ENCODE measurements at regions not wholly inside any gene's neighbourhood (a gene's known extent, or its start where the extent isn't known, plus 50 kb on each side); places are given as distances from the start of the nearest gene placed in this dataset.

GRCh38 chr5:102617191-102618187 lies 118.7 kb upstream of the SLCO6A1 start:
- TF ChIP-seq ZBTB1 (tag by site-specific recombination; IDR thresholded peaks at IDR 0.05) (no peak), ZNF555 (tag by site-specific recombination; conservative IDR thresholded peaks at IDR 0.05) (no peak), ZBTB20 (tag by site-specific recombination; IDR thresholded peaks at IDR 0.05) (no peak), ZNF510 (tag by site-specific recombination; IDR thresholded peaks at IDR 0.05; ENCODE audit: insufficient replicate concordance) (no peak), ZNF24 (tag by site-specific recombination; IDR thresholded peaks at IDR 0.05) (no peak), ZNF146 (tag by site-specific recombination; IDR thresholded peaks at IDR 0.05) (no peak), KLF7 (tag by site-specific recombination; IDR thresholded peaks at IDR 0.05; ENCODE audit: borderline replicate concordance) (no peak), ZNF501 (tag by site-specific recombination; IDR thresholded peaks at IDR 0.05) (no peak), ZSCAN16 (tag by site-specific recombination; IDR thresholded peaks at IDR 0.05) (no peak)
- Histone ChIP-seq H3K9me3 (ENCODE audit: control insufficient read depth, insufficient read depth, low read depth, low read length) (no peaks in the 10 kb centered on the region), H3K4me1 (ENCODE audit: control insufficient read depth, insufficient read depth, low read length) (no peaks in the 10 kb centered on the region), H3K36me3 (ENCODE audit: control insufficient read depth in 2 of 2, insufficient read depth in 1 of 2, low read length in 2 of 2) (no peaks in the 10 kb centered on the region), H3K4me3 (ENCODE audit: low read depth, low read length) (no peak overlapping the region), H3K27ac (ENCODE audit: extremely low read depth, low read depth, low read length) (no peak overlapping the region)
- CTCF ChIA-PET: interaction anchor here (0.6 kb wide), 1 partner anchor 1119 kb away, joined by 5 read pairs; no protein-coding TSS in a partner anchor
- POLR2A ChIA-PET: no interaction called here

- Histone ChIP-seq H3K36me3 (ENCODE audit: control insufficient read depth in 2 of 2, insufficient read depth in 1 of 2, low read length in 2 of 2) (no peaks in the 10 kb centered on the region), H3K27ac (ENCODE audit: extremely low read depth, low read depth, low read length) (no peak overlapping the region), H3K4me3 (ENCODE audit: low read depth, low read length) (no peak overlapping the region), H3K9me3 (ENCODE audit: control insufficient read depth, insufficient read depth, low read depth, low read length) (no peaks in the 10 kb centered on the region), H3K4me1 (ENCODE audit: control insufficient read depth, insufficient read depth, low read length) (no peaks in the 10 kb centered on the region; the same call in 1 of the 2 replicates)
- TF ChIP-seq CTCF (tag by site-specific recombination; IDR thresholded peaks at IDR 0.05) (no peak), ZFP3 (tag by site-specific recombination; IDR thresholded peaks at IDR 0.05; ENCODE audit: low read depth) (no peak), PBX3 (CRISPR knock-in tag; IDR thresholded peaks at IDR 0.05) (no peak)
- TF ChIP-seq, protein P1, sequence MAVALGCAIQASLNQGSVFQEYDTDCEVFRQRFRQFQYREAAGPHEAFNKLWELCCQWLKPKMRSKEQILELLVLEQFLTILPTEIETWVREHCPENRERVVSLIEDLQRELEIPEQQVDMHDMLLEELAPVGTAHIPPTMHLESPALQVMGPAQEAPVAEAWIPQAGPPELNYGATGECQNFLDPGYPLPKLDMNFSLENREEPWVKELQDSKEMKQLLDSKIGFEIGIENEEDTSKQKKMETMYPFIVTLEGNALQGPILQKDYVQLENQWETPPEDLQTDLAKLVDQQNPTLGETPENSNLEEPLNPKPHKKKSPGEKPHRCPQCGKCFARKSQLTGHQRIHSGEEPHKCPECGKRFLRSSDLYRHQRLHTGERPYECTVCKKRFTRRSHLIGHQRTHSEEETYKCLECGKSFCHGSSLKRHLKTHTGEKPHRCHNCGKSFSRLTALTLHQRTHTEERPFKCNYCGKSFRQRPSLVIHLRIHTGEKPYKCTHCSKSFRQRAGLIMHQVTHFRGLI (tag by site-specific recombination; IDR thresholded peaks at IDR 0.05): no peak
- CTCF ChIA-PET: no interaction called here
- POLR2A ChIA-PET: no interaction called here
These were observed 123.5 kb upstream of the SLCO6A1 start for GRCh38 chr5:102622262-102622661.

- Histone ChIP-seq H3K4me1 (ENCODE audit: control insufficient read depth, insufficient read depth, low read length) (no peaks in the 10 kb centered on the region; the same call in 1 of the 2 replicates), H3K36me3 (ENCODE audit: control insufficient read depth in 2 of 2, insufficient read depth in 1 of 2, low read length in 2 of 2) (no peaks in the 10 kb centered on the region), H3K9me3 (ENCODE audit: control insufficient read depth, insufficient read depth, low read depth, low read length) (no peaks in the 10 kb centered on the region), H3K27ac (ENCODE audit: extremely low read depth, low read depth, low read length) (no peak overlapping the region), H3K4me3 (ENCODE audit: low read depth, low read length) (no peak overlapping the region)
- ChIA-PET POLR2A (no interaction called here), CTCF (no interaction called here)
- no peak for TF ChIP-seq HOXD13 (CRISPR knock-in tag; IDR thresholded peaks at IDR 0.05; ENCODE audit: borderline replicate concordance)
- TF ChIP-seq, protein P2, sequence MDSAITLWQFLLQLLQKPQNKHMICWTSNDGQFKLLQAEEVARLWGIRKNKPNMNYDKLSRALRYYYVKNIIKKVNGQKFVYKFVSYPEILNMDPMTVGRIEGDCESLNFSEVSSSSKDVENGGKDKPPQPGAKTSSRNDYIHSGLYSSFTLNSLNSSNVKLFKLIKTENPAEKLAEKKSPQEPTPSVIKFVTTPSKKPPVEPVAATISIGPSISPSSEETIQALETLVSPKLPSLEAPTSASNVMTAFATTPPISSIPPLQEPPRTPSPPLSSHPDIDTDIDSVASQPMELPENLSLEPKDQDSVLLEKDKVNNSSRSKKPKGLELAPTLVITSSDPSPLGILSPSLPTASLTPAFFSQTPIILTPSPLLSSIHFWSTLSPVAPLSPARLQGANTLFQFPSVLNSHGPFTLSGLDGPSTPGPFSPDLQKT (IDR thresholded peaks at IDR 0.05; ENCODE audit: borderline replicate concordance, low read depth, low read length): no peak
- TF ChIP-seq ZSCAN23 (tag by site-specific recombination; IDR thresholded peaks at IDR 0.05): no peak
- no peak for TF ChIP-seq REPIN1 (tag by site-specific recombination; IDR thresholded peaks at IDR 0.05; ENCODE audit: low read depth)
- TF ChIP-seq ZNF501 (tag by site-specific recombination; IDR thresholded peaks at IDR 0.05): no peak
- no peak for TF ChIP-seq ZNF341 (tag by site-specific recombination; IDR thresholded peaks at IDR 0.05; ENCODE audit: low read depth)
- TF ChIP-seq KLF8 (tag by site-specific recombination; IDR thresholded peaks at IDR 0.05): no peak
- TF ChIP-seq ZNF223 (tag by site-specific recombination; IDR thresholded peaks at IDR 0.05): no peak
- TF ChIP-seq ZNF571 (tag by site-specific recombination; IDR thresholded peaks at IDR 0.05): no peak
- no peak for TF ChIP-seq ZNF610 (tag by site-specific recombination; IDR thresholded peaks at IDR 0.05; ENCODE audit: borderline replicate concordance)
- no peak for TF ChIP-seq ZBTB8A (tag by site-specific recombination; IDR thresholded peaks at IDR 0.05)
- TF ChIP-seq ZXDB (tag by site-specific recombination; IDR thresholded peaks at IDR 0.05): no peak
- no peak for TF ChIP-seq SALL2 (tag by site-specific recombination; IDR thresholded peaks at IDR 0.05; ENCODE audit: borderline replicate concordance)
These were observed 124.7 kb upstream of the SLCO6A1 start for GRCh38 chr5:102623329-102624065.
